Adrenal gland (tissue), 5 donors: ENCODE measurements at regions not wholly inside any gene's neighbourhood (a gene's known extent, or its start where the extent isn't known, plus 50 kb on each side); places are given as distances from the start of the nearest gene placed in this dataset.

ENCODE experiments used
- CTCF ChIP-seq, 6 experiments: fragments of 450-650 bp in 4 of 6; fragments of 200-600 bp in 2 of 6; sonication (generic) in 1 of 6; IDR thresholded peaks; 1 replicate in 5 of 6; 2 replicates in 1 of 6; pipeline versions ENCODE4 v1.5.1 to v1.8.0; 2016 to 2021; ENCODE audit warnings: antibody characterized with exemption in 6 of 6, mild to moderate bottlenecking in 2 of 6, moderate library complexity in 1 of 6
- POLR2A ChIP-seq, 2 donors: fragments of 450-650 bp; IDR thresholded peaks; one replicate each; pipeline ENCODE4 v1.6.1; 2017; ENCODE audit warnings: antibody characterized with exemption in 2 of 2, mild to moderate bottlenecking in 2 of 2, moderate library complexity in 1 of 2
- donor health status: DM: no; HTN: no; CAD: no.

- TF ChIP-seq CTCF (IDR thresholded peaks at IDR 0.05) (no peak), POLR2A (IDR thresholded peaks at IDR 0.05) (no peak)
Observed at GRCh38 chr1:56370513-56370912, 208.8 kb downstream of the PLPP3 start.
